Skin of body (tissue), 1 donor: ENCODE measurements at regions not wholly inside any gene's neighbourhood (a gene's known extent, or its start where the extent isn't known, plus 50 kb on each side); places are given as distances from the start of the nearest gene placed in this dataset.

ENCODE experiments used
- DNase-seq: peaks from one replicate; lab custom pipeline; 2025; lab: John Stamatoyannopoulos, UW

GRCh38 chr4:30294295-30294694 lies 425.9 kb upstream of the PCDH7 start:
- no peak for DNase-seq

GRCh38 chr4:30295652-30296051 lies 424.5 kb upstream of the PCDH7 start:
- DNase-seq, result no peak

- no peak for DNase-seq
Measured at GRCh38 chr4:30314001-30314400, 406.2 kb upstream of the PCDH7 start.

- no peak for DNase-seq
Measured at GRCh38 chr4:30330894-30331652, 389.1 kb upstream of the PCDH7 start.

- no peak for DNase-seq
Measured at GRCh38 chr4:30341731-30342130, 378.4 kb upstream of the PCDH7 start.

- DNase-seq, result no peak
Measured at GRCh38 chr4:30350288-30350687, 369.9 kb upstream of the PCDH7 start.

GRCh38 chr4:30354605-30355004 lies 365.6 kb upstream of the PCDH7 start:
- DNase-seq, result no peak

- no peak for DNase-seq
Measured at GRCh38 chr4:30362436-30362835, 357.7 kb upstream of the PCDH7 start.

GRCh38 chr4:30370105-30370504 lies 350.1 kb upstream of the PCDH7 start:
- DNase-seq, result no peak

GRCh38 chr4:30380404-30380998 lies 339.7 kb upstream of the PCDH7 start:
- no peak for DNase-seq

- no peak for DNase-seq
Measured at GRCh38 chr4:30385650-30386049, 334.5 kb upstream of the PCDH7 start.

- DNase-seq, result no peak
Measured at GRCh38 chr4:30386266-30386895, 333.8 kb upstream of the PCDH7 start.

- DNase-seq, result no peak
Measured at GRCh38 chr4:30395902-30396301, 324.3 kb upstream of the PCDH7 start.

GRCh38 chr4:30396772-30397475 lies 323.2 kb upstream of the PCDH7 start:
- DNase-seq, result no peak

- DNase-seq, result no peak
Measured at GRCh38 chr4:30399476-30399875, 320.7 kb upstream of the PCDH7 start.

GRCh38 chr4:30402276-30402675 lies 317.9 kb upstream of the PCDH7 start:
- DNase-seq, result no peak

GRCh38 chr4:30413915-30414314 lies 306.3 kb upstream of the PCDH7 start:
- DNase-seq, result no peak

- DNase-seq, result no peak
Measured at GRCh38 chr4:30416547-30416946, 303.6 kb upstream of the PCDH7 start.

- DNase-seq, result no peak
Measured at GRCh38 chr4:30427932-30428331, 292.2 kb upstream of the PCDH7 start.

GRCh38 chr4:30429813-30430761 lies 290.1 kb upstream of the PCDH7 start:
- no peak for DNase-seq

GRCh38 chr4:30434656-30435055 lies 285.5 kb upstream of the PCDH7 start:
- no peak for DNase-seq
